Activated T-helper 17 cell treated with anti-CD3 and anti-CD28 coated beads, Interleukin-2, amount 50 U/mL, for 72 hours (primary cell): ENCODE measurements at regions not wholly inside any gene's neighbourhood (a gene's known extent, or its start where the extent isn't known, plus 50 kb on each side); places are given as distances from the start of the nearest gene placed in this dataset.

Experiments
- ATAC-seq: fragments of 150-1000 bp; cut with Tn5 transposase; replicated peaks from 2 replicates; pipeline ENCODE4 v1.10.0; 2021; ENCODE audit warnings: mild to moderate bottlenecking, moderate library complexity
- H3K27ac Mint-ChIP-seq: one replicate; pipeline ENCODE4 v1.8.0; 2022; ENCODE audit warnings: mixed read lengths
- H3K27me3 Mint-ChIP-seq: one replicate; pipeline ENCODE4 v1.8.0; 2022; ENCODE audit warnings: mixed read lengths
- H3K36me3 Mint-ChIP-seq: one replicate; pipeline ENCODE4 v1.8.0; 2022; ENCODE audit warnings: low read depth, mild to moderate bottlenecking, mixed read lengths
- H3K4me1 Mint-ChIP-seq: one replicate; pipeline ENCODE4 v1.8.0; 2022; ENCODE audit warnings: mixed read lengths
- H3K4me3 Mint-ChIP-seq: one replicate; pipeline ENCODE4 v1.8.0; 2022; ENCODE audit warnings: mild to moderate bottlenecking, mixed read lengths
- H3K9me3 Mint-ChIP-seq: one replicate; pipeline ENCODE4 v1.8.0; 2022; ENCODE audit warnings: mixed read lengths

DNA sequence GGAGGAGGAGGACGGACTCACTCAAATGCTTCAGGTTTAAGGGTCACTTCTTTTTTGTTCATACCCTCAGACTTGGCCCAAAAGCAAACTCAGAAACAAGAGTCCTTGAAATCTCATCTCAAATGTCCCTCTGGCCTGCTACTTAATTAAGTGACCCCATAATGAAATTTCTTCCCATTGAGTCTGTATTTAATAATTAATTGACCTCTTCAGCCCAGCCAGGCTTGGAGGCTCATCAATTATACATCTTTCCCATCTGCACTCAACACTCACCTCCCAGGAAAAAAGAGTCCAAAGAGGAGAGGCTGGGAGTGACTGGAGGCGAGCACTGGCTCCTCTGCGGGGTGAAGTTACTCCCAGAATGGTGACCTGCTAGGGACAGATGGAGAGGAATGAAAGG lies 90.5 kb upstream of the EYA2 start:
- no peak overlapping the region for H3K27ac Mint-ChIP-seq
- H3K4me3 Mint-ChIP-seq, result no peak overlapping the region
- H3K9me3 Mint-ChIP-seq, result no peaks in the 10 kb centered on the region
- no peaks in the 10 kb centered on the region for H3K4me1 Mint-ChIP-seq
- H3K27me3 Mint-ChIP-seq, result peaks cover 36% of the 10 kb centered on the region
- ATAC-seq, result no peak
- H3K36me3 Mint-ChIP-seq, result no peaks in the 10 kb centered on the region

DNA sequence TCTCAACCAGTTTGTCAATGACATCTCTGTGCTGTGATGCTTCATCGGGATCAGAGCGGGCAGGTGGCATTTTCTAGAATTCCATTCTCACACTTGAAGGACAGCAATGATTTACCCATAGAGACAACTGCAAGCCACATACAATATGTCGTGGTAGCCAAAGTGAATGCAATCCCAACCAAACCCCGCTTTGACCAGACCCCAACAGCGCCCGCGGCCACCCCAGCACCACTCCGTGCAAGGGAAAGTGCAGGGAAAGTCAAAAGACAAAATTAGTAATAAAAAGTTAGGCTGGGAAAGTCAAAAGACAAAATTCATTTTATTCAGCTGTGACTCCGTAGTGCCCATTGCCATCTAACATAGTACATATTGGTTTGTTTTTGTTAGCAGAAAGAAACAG lies 88.8 kb upstream of the EYA2 start:
- H3K4me1 Mint-ChIP-seq, result no peaks in the 10 kb centered on the region
- no peak for ATAC-seq
- H3K27ac Mint-ChIP-seq, result no peak overlapping the region
- H3K9me3 Mint-ChIP-seq, result no peaks in the 10 kb centered on the region
- peaks cover 40% of the 10 kb centered on the region for H3K27me3 Mint-ChIP-seq
- no peak overlapping the region for H3K4me3 Mint-ChIP-seq
- no peaks in the 10 kb centered on the region for H3K36me3 Mint-ChIP-seq

- no peaks in the 10 kb centered on the region for H3K36me3 Mint-ChIP-seq
- H3K27me3 Mint-ChIP-seq, result peaks cover 36% of the 10 kb centered on the region
- ATAC-seq, result no peak
- no peaks in the 10 kb centered on the region for H3K4me1 Mint-ChIP-seq
- no peak overlapping the region for H3K4me3 Mint-ChIP-seq
- H3K9me3 Mint-ChIP-seq, result no peaks in the 10 kb centered on the region
- H3K27ac Mint-ChIP-seq, result no peak overlapping the region
These were observed 86.6 kb upstream of the EYA2 start for GRCh38 chr20:46807998-46808397.

DNA sequence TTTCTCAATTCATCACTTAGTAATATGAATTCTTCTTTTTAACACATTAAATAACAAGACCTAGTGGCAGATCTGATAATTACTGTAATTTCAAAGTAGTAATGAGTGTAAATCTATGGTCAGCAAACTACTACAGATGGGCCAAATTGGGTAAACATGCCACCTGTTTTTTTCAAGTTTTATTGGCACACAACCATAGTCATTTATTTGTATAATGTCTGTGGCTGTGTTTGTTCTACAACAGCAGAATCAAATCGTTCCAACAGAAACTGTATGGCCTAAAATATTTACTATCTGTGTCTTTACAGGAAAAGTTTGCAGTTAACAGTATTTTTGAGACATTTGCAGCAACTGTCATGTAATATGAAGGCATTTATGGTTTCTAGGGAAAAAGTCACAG lies 86.1 kb upstream of the EYA2 start:
- Mint-ChIP-seq H3K4me1 (no peaks in the 10 kb centered on the region), H3K27me3 (peaks cover 36% of the 10 kb centered on the region), H3K27ac (no peak overlapping the region), H3K36me3 (no peaks in the 10 kb centered on the region), H3K4me3 (no peak overlapping the region), H3K9me3 (no peaks in the 10 kb centered on the region)
- no peak for ATAC-seq

GRCh38 chr20:46809706-46810360 lies 84.8 kb upstream of the EYA2 start:
- H3K4me1 Mint-ChIP-seq, result no peaks in the 10 kb centered on the region
- peaks cover 30% of the 10 kb centered on the region for H3K27me3 Mint-ChIP-seq
- H3K27ac Mint-ChIP-seq, result no peak overlapping the region
- no peak for ATAC-seq
- no peak overlapping the region for H3K4me3 Mint-ChIP-seq
- no peaks in the 10 kb centered on the region for H3K36me3 Mint-ChIP-seq
- no peaks in the 10 kb centered on the region for H3K9me3 Mint-ChIP-seq

- no peaks in the 10 kb centered on the region for H3K9me3 Mint-ChIP-seq
- peaks cover 32% of the 10 kb centered on the region for H3K27me3 Mint-ChIP-seq
- no peak for ATAC-seq
- H3K4me1 Mint-ChIP-seq, result no peaks in the 10 kb centered on the region
- no peaks in the 10 kb centered on the region for H3K36me3 Mint-ChIP-seq
- no peak overlapping the region for H3K4me3 Mint-ChIP-seq
- no peak overlapping the region for H3K27ac Mint-ChIP-seq
These were observed 84.0 kb upstream of the EYA2 start for GRCh38 chr20:46810448-46811223.

DNA sequence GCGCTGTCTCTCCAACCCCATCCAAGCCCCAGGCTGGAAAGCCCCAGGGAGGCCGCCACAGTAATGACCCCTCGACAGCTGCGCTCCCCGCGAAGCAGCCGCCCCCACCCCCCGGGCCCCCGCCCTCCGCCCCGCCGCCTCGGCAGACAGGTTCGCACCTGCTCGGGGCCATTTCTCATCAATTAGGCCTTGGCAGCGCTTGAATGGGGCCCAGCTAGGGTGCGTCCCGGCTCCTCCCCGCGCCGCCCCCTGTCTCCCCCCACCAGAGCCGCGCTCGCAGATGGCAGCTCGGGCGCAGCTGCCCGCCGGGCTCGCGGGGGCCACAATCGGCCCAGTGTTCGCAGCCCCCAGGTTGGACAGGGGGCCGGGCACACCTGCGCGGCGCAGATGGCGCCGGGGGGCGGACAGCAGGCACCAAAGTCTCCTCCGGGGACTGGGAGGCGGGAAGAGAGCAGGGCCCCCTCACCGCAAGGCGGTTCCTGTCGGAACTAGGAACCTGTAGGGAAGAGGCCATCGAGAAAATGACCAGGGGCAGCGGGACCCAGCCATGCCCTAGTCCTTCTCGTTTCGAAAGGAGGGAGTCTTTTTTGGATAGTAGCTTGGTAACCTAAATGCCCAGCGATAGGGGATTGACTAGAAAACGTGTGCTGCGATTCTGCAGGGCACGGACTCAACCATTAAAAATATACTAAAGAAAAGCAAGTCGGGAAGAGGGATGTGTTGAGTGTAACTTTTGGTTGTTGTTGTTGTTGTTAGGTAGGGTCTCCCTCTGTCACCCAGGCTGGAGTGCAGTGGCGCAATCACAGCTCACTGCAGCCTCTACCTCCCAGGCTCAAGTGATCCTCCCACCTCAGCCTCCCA lies 83.2 kb upstream of the EYA2 start:
- Mint-ChIP-seq H3K9me3 (no peaks in the 10 kb centered on the region), H3K4me3 (no peak overlapping the region), H3K27ac (no peak overlapping the region), H3K36me3 (no peaks in the 10 kb centered on the region), H3K27me3 (peaks cover 39% of the 10 kb centered on the region), H3K4me1 (no peaks in the 10 kb centered on the region)
- ATAC-seq, result no peak

DNA sequence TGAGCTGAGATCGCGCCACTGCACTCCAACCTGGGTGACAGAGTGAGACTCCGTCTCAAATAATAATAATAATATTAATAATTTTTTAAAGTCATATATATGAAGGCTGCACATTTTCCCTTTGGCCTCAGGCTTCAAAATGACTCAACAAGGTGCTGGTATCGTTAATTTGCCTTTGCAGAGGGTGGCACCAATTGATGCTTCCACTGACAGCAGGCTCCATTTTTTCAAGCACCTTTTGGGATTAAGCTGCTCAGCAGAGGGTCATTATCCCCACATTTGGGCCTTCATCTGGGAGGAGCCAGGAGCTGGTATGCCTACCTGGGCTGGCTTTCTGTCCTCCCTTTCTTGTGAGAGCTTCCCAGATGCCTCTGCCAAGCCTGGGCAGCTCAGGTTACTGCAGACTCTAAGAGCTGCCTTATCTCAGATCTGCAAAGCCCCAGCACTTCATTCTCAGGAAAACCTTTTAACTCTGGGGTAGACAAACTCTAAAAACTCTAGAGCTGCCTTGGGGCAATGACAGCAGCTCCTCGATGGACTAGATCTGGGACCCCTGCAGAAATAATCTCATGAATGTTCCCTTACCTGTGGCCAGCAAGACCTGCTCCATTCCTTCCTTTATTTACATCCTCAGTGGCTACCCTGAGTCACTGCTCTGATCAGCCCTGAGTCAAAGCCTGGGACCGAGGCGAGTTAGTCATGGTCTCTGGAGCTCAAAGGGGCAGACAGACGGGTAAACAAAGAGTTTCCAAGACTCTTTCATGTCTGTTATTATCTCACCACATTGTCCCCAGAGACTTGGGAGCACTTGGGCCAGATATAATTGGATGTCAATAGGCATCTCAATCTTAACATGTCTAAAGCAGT lies 80.0 kb upstream of the EYA2 start:
- Mint-ChIP-seq H3K27ac (no peak overlapping the region), H3K36me3 (no peaks in the 10 kb centered on the region), H3K4me3 (no peak overlapping the region), H3K4me1 (no peaks in the 10 kb centered on the region), H3K27me3 (peaks cover 50% of the 10 kb centered on the region), H3K9me3 (no peaks in the 10 kb centered on the region)
- ATAC-seq, result peak; percentile 96

GRCh38 chr20:46816097-46816496 lies 78.5 kb upstream of the EYA2 start:
- H3K36me3 Mint-ChIP-seq, result no peaks in the 10 kb centered on the region
- H3K4me1 Mint-ChIP-seq, result no peaks in the 10 kb centered on the region
- peaks cover 49% of the 10 kb centered on the region for H3K27me3 Mint-ChIP-seq
- H3K27ac Mint-ChIP-seq, result no peak overlapping the region
- no peaks in the 10 kb centered on the region for H3K9me3 Mint-ChIP-seq
- ATAC-seq, result no peak
- H3K4me3 Mint-ChIP-seq, result no peak overlapping the region

- Mint-ChIP-seq H3K27ac (no peak overlapping the region), H3K9me3 (no peaks in the 10 kb centered on the region)
These were observed 77.6 kb upstream of the EYA2 start for GRCh38 chr20:46816886-46817638.

DNA sequence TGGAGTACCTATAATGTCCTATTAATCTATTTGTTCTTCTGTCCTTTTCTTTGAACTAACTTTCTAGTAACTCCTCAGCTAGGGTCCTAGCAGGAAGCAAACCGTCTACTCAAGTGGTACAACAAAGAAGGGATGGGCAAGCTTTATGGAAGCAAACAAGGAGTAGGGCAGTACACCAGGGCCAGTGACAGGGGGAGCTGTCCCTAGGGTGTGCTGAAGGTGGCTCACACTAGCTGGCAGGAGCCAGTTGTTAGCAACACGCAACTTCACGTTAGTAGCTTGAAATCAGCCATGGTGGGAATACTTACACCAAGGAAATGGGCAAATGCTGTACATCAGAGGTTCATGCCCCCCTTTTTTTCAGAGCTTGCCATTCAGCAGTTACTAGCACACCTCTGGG lies 74.0 kb upstream of the EYA2 start:
- H3K4me3 Mint-ChIP-seq, result no peak overlapping the region
- ATAC-seq, result no peak
- no peaks in the 10 kb centered on the region for H3K4me1 Mint-ChIP-seq
- peaks cover 3% of the 10 kb centered on the region for H3K9me3 Mint-ChIP-seq
- H3K36me3 Mint-ChIP-seq, result no peaks in the 10 kb centered on the region
- H3K27me3 Mint-ChIP-seq, result peaks cover 33% of the 10 kb centered on the region
- H3K27ac Mint-ChIP-seq, result no peak overlapping the region

More at GRCh38 chr20:46816886-46817638, 77.6 kb upstream of the EYA2 start:
- Mint-ChIP-seq H3K4me3 (no peak overlapping the region), H3K36me3 (no peaks in the 10 kb centered on the region), H3K4me1 (no peaks in the 10 kb centered on the region), H3K27me3 (peaks cover 43% of the 10 kb centered on the region)
- ATAC-seq, result no peak

GRCh38 chr20:46823271-46823751 lies 71.3 kb upstream of the EYA2 start:
- no peak for ATAC-seq
- Mint-ChIP-seq H3K36me3 (no peaks in the 10 kb centered on the region), H3K4me3 (no peak overlapping the region), H3K4me1 (no peaks in the 10 kb centered on the region), H3K27ac (no peak overlapping the region), H3K9me3 (peaks cover 3% of the 10 kb centered on the region), H3K27me3 (peaks cover 34% of the 10 kb centered on the region)

GRCh38 chr20:46823753-46824152 lies 70.9 kb upstream of the EYA2 start:
- Mint-ChIP-seq H3K36me3 (no peaks in the 10 kb centered on the region), H3K9me3 (peaks cover 3% of the 10 kb centered on the region), H3K27ac (no peak overlapping the region), H3K4me1 (no peaks in the 10 kb centered on the region), H3K27me3 (peaks cover 30% of the 10 kb centered on the region), H3K4me3 (no peak overlapping the region)
- no peak for ATAC-seq
